SK-N-MC (cell line): ENCODE measurements at regions not wholly inside any gene's neighbourhood (a gene's known extent, or its start where the extent isn't known, plus 50 kb on each side); places are given as distances from the start of the nearest gene placed in this dataset.

Experiments used
- EZH2 ChIP-seq: fragments of 200-600 bp; sonication (generic); IDR thresholded peaks from one replicate; pipeline ENCODE4 v1.6.1; 2017; ENCODE audit warnings: antibody characterized with exemption
- FOXP2 ChIP-seq: optimal IDR thresholded peaks from 2 replicates; pipeline ENCODE3; 2011; ENCODE audit warnings: mild to moderate bottlenecking, moderate library complexity; ENCODE audit not compliant: insufficient read depth; ENCODE audit errors: extremely low read length, control extremely low read depth
- POLR2AphosphoS5 ChIP-seq: IDR thresholded peaks from 2 replicates; pipeline ENCODE4 v1.6.1; 2012; ENCODE audit warnings: mild to moderate bottlenecking, low read depth, low read length, borderline replicate concordance

GRCh38 chr3:6468589-6468988 is 392.3 kb upstream of the GRM7 start:
- TF ChIP-seq EZH2 (no peak), POLR2AphosphoS5 (no peak), FOXP2 (no peak)
